Stomach (tissue), 8 donors: ENCODE measurements at regions not wholly inside any gene's neighbourhood (a gene's known extent, or its start where the extent isn't known, plus 50 kb on each side); places are given as distances from the start of the nearest gene placed in this dataset.

Experiments
- DNase-seq, 2 donors: peaks; one replicate each; pipeline versions ENCODE4 v3.0.0 to v3.0.0-alpha.2; 2013 to 2019
- H3K27ac ChIP-seq, 5 donors: fragments of 200-600 bp in 4 of 5; sonication (generic) in 4 of 5; one replicate each; pipeline ENCODE4 v1.5.1; 2013 to 2019; ENCODE audit warnings: mild to moderate bottlenecking in 1 of 5, moderate library complexity in 1 of 5
- H3K27me3 ChIP-seq, 3 donors: fragments of 200-600 bp; sonication (generic); one replicate each; pipeline ENCODE4 v1.5.1; 2017 to 2019; ENCODE audit warnings: mixed run types in 1 of 3
- H3K36me3 ChIP-seq, 4 donors: fragments of 200-600 bp; sonication (generic); 1 replicate in 3 of 4; 2 replicates in 1 of 4; pipeline ENCODE4 v1.5.1; 2016 to 2019
- H3K4me1 ChIP-seq, 4 donors: fragments of 200-600 bp; sonication (generic); one replicate each; pipeline ENCODE4 v1.5.1; 2016 to 2019
- H3K4me3 ChIP-seq, 4 donors: fragments of 200-600 bp; sonication (generic) in 3 of 4; one replicate each; pipeline ENCODE4 v1.5.1; 2016 to 2019; ENCODE audit warnings: mild to moderate bottlenecking in 1 of 4
- H3K9me3 ChIP-seq, 4 donors: fragments of 200-600 bp; sonication (generic); one replicate each; pipeline ENCODE4 v1.5.1; 2016 to 2019
- EP300 ChIP-seq: sonication (generic); formaldehyde crosslinking; IDR thresholded peaks from one replicate; pipeline ENCODE4 v1.6.1; 2017; ENCODE audit warnings: antibody characterized with exemption
- POLR2A ChIP-seq, 4 donors: fragments of 450-650 bp; IDR thresholded peaks; one replicate each; pipeline ENCODE4 v1.6.1; 2016; ENCODE audit warnings: antibody characterized with exemption in 4 of 4, control low read depth in 2 of 4, mild to moderate bottlenecking in 1 of 4, moderate library complexity in 1 of 4
- POLR2AphosphoS5 ChIP-seq, 3 donors: sonication (generic); formaldehyde crosslinking; IDR thresholded peaks; one replicate each; pipeline ENCODE4 v1.6.1; 2016; ENCODE audit warnings: antibody characterized with exemption in 3 of 3
- WGBS, 5 donors: extraction: QIAGEN DNeasy Blood & Tissue Kit in 3 of 5; methylation state at CpG; one replicate each; pipeline versions ENCODE4 v1.1.5 to v1.1.7; 2013 to 2018; 5-methylcytosine and 5-hydroxymethylcytosine counted together
- intact Hi-C: fragments of 100-400 bp; cut with DNase I; formaldehyde crosslinking; loops from one replicate; pipeline ENCODE4 v1.15.1; 2023; ENCODE audit warnings: low total_unique reads
- TF ChIP-seq, protein P1 (sequence below), 7 experiments: fragments of 450-650 bp in 4 of 7; fragments of 200-600 bp in 3 of 7; sonication (generic) in 3 of 7; IDR thresholded peaks; one replicate each; pipeline ENCODE4 v1.5.1; 2016 to 2019; ENCODE audit warnings: antibody characterized with exemption in 7 of 7, control low read depth in 2 of 7, mild to moderate bottlenecking in 1 of 7
- donor health status: healthy with polysubstance abuse.
- donor health status: Bipolar disorder and iron deficiency.
- donor health status: healthy.

DNA sequence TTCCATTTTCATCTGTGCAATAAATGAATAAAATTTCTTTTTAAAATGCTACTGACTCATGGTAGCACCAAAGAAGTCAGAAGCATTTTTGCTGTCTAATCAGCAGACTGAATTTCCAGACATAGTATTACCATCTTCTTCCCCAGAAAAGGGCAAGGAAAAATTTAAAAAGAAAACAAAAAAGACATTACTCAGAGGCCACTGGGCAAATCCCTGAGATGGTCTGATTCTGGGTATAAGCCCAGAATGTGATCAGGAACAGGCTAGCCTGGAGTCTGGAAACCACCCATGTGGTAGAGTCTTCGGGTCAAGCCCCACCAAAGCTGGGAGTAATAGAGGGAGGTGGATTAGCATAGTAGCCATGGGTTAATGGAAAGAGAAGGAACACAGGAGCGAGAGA is 342.8 kb downstream of the FBXW7 start:
- TF ChIP-seq POLR2A (IDR thresholded peaks at IDR 0.05), result no peak
- 84 to 97% (median 92%) methylated on average over 2 of the region's 2 CpGs for WGBS, 5 donors
- DNase-seq, result no peak
- no peak overlapping the region for H3K4me3 ChIP-seq
- intact Hi-C loops, result no loop called here
- peaks cover 0 to 10% (median 0%) of the 10 kb centered on the region in 4 donors for H3K4me1 ChIP-seq
- H3K36me3 ChIP-seq, result no peaks in the 10 kb centered on the region
- no peak overlapping the region for H3K27ac ChIP-seq
- H3K27me3 ChIP-seq, result no peaks in the 10 kb centered on the region
- no peaks in the 10 kb centered on the region for H3K9me3 ChIP-seq

DNA sequence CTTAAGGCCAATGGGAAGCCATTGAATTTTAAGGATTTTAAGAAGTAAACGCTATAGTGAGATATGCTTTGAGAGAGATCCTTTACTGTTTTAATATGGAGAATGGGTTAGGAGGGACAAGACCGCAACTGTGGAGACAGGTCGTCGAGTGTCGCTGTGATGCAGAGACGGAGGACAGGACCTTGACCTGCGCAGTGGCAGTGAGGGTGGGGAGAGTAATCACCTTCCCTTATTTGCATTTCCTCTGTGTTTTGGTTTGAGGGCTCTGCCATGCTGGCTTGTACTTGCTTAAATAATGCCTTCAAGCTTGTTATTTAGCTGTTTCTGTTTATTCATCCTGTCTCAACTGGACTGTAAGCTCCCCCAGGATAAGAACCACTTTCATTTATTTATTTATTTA is 345.0 kb downstream of the FBXW7 start:
- no peak for DNase-seq
- TF ChIP-seq POLR2A (IDR thresholded peaks at IDR 0.05) (no peak), EP300 (no peak), POLR2AphosphoS5 (IDR thresholded peaks at IDR 0.05) (no peak)
- TF ChIP-seq, protein P1, sequence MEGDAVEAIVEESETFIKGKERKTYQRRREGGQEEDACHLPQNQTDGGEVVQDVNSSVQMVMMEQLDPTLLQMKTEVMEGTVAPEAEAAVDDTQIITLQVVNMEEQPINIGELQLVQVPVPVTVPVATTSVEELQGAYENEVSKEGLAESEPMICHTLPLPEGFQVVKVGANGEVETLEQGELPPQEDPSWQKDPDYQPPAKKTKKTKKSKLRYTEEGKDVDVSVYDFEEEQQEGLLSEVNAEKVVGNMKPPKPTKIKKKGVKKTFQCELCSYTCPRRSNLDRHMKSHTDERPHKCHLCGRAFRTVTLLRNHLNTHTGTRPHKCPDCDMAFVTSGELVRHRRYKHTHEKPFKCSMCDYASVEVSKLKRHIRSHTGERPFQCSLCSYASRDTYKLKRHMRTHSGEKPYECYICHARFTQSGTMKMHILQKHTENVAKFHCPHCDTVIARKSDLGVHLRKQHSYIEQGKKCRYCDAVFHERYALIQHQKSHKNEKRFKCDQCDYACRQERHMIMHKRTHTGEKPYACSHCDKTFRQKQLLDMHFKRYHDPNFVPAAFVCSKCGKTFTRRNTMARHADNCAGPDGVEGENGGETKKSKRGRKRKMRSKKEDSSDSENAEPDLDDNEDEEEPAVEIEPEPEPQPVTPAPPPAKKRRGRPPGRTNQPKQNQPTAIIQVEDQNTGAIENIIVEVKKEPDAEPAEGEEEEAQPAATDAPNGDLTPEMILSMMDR (IDR thresholded peaks at IDR 0.05), result no peak
- Histone ChIP-seq H3K27me3 (no peaks in the 10 kb centered on the region), H3K4me3 (no peak overlapping the region), H3K36me3 (no peaks in the 10 kb centered on the region), H3K27ac (no peak overlapping the region), H3K9me3 (no peaks in the 10 kb centered on the region), H3K4me1 (no peaks in the 10 kb centered on the region)
- intact Hi-C loops, result no loop called here
- WGBS, 5 donors, result 91 to 96% (median 93%) methylated on average over 7 of the region's 7 CpGs

DNA sequence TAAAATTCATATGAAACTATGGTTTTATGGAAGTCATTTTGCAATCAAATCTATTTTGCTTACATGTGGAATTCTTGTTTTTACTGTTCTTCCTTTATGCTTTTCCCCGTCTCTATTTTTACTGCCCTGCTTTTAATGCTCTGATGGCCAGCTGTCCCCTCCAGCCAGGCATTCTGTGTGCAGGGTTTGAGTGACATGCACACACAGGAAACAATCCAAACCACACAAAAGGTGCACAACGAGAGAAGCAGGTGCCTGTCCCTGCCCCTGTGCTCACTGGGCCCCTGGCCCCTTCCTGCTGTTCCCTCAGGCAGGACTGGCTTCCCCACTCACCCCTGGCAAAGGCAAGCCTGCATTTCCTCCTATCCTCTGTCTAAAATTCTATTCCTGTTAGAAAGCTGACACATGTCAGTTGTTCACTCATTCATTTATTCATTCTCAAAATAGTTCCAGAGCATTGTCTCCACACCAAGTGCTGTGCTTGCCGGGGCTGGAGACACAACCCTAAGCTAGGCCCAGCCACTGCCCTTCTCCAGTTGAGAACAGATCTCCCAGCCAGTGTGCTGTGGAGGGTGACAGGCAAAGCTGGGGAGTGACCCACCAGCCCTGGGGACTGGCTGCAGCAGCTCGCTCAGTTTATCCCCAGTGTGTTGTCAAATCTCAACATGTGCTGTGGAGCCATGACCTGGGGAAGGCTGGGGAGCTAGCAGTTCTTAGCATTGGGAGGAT is 346.3 kb downstream of the FBXW7 start:
- intact Hi-C loops, result no loop called here
- Histone ChIP-seq H3K27me3 (no peaks in the 10 kb centered on the region), H3K36me3 (no peaks in the 10 kb centered on the region), H3K4me3 (no peak overlapping the region), H3K9me3 (no peaks in the 10 kb centered on the region), H3K27ac (no peak overlapping the region), H3K4me1 (no peaks in the 10 kb centered on the region)
- WGBS, 5 donors, result 60 to 77% (median 71%) methylated on average over 4 of the region's 4 CpGs
- TF ChIP-seq POLR2A (IDR thresholded peaks at IDR 0.05) (no peak), EP300 (no peak), POLR2AphosphoS5 (IDR thresholded peaks at IDR 0.05) (no peak)
- TF ChIP-seq, protein P1 (IDR thresholded peaks at IDR 0.05), result no peak
- no peak for DNase-seq

DNA sequence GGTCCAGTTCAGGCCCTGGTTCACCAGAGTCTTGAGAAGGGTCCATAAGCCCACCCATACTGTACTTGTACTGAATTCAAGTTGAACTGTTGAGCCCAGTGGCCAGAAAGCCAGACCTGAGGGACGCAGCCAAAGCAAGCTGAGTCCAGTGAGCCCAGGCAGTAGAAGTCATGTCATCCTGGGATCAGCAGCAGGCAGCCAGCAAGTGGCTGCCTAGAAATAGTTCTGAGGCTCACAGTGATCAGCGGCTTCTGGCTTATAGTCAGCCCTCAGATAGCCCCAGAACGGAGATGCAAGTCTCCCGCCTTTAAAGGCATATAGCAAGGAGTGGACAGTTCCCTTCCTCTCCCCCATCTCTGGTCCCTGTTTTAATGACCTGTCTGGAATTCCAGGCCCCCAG is 347.1 kb downstream of the FBXW7 start:
- TF ChIP-seq POLR2A (IDR thresholded peaks at IDR 0.05) (no peak), POLR2AphosphoS5 (IDR thresholded peaks at IDR 0.05) (no peak), EP300 (no peak)
- TF ChIP-seq, protein P1 (IDR thresholded peaks at IDR 0.05), result no peak

DNA sequence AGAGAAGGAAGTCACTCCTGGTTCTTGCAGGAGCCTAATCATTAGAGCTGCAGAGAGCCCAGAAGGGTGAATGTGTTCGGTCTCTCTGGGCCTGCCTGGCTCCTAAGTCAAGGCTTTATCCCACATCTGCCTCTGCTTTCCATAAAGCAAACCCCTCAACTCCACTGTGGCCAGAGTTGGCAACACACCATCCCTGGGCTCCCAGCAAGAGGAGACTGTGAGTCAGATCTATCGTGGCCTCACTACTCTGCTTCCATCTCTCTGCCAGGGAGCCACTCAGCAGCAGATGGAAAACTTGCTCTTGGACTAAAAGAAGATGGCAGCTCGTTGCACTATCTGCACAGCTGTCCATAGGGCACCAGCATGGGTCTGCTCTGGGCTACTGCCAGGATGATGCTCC is 348.2 kb downstream of the FBXW7 start:
- Histone ChIP-seq H3K9me3 (no peaks in the 10 kb centered on the region), H3K4me1 (no peaks in the 10 kb centered on the region), H3K27ac (no peak overlapping the region), H3K27me3 (no peaks in the 10 kb centered on the region), H3K36me3 (no peaks in the 10 kb centered on the region), H3K4me3 (no peak overlapping the region)
- intact Hi-C loops, result no loop called here
- TF ChIP-seq POLR2A (IDR thresholded peaks at IDR 0.05), result no peak
- no peak for TF ChIP-seq POLR2AphosphoS5 (IDR thresholded peaks at IDR 0.05)
- no peak for TF ChIP-seq EP300
- TF ChIP-seq, protein P1 (IDR thresholded peaks at IDR 0.05), result no peak
- DNase-seq, result no peak
- WGBS, 5 donors, result 57 to 80% (median 76%) methylated on average over 3 of the region's 3 CpGs

More for the DNA sequence above, 347.1 kb downstream of the FBXW7 start:
- H3K27me3 ChIP-seq, result no peaks in the 10 kb centered on the region
- DNase-seq, result no peak
- H3K4me1 ChIP-seq, result no peaks in the 10 kb centered on the region
- 80 to 96% (median 83%) methylated on average over 4 of the region's 4 CpGs for WGBS, 5 donors
- intact Hi-C loops, result no loop called here
- no peak overlapping the region for H3K27ac ChIP-seq
- no peaks in the 10 kb centered on the region for H3K9me3 ChIP-seq
- H3K4me3 ChIP-seq, result no peak overlapping the region
- no peaks in the 10 kb centered on the region for H3K36me3 ChIP-seq
